HL-60 (cell line): ENCODE measurements at regions not wholly inside any gene's neighbourhood (a gene's known extent, or its start where the extent isn't known, plus 50 kb on each side); places are given as distances from the start of the nearest gene placed in this dataset.

Experiments
- DNase-seq, 2 experiments: peaks; one replicate each; pipeline ENCODE4 v3.0.0-alpha.2; 2010 to 2020; ENCODE audit warnings: low read depth in 1 of 2, low spot score in 1 of 2
- H3K27ac ChIP-seq: fragments of 250-450 bp; sonication (Bioruptor Pico); replicated peaks from 2 replicates; pipeline ENCODE4 v1.5.1; 2020; ENCODE audit warnings: mild to moderate bottlenecking, moderate library complexity
- H3K27me3 ChIP-seq: fragments of 250-450 bp; sonication (Bioruptor Pico); 2 replicates; pipeline ENCODE4 v1.5.1; 2021; ENCODE audit warnings: mild to moderate bottlenecking, moderate library complexity; ENCODE audit not compliant: insufficient read depth, poor library complexity, severe bottlenecking
- H3K4me3 ChIP-seq: replicated peaks from 2 replicates; pipeline ENCODE4 v1.5.1; 2011; ENCODE audit warnings: mild to moderate bottlenecking, control low read depth, low read length; ENCODE audit not compliant: insufficient read depth
- GABPA ChIP-seq: IDR thresholded peaks from 2 replicates; pipeline ENCODE4 v1.6.1; 2012; ENCODE audit warnings: low read depth
- POLR2AphosphoS5 ChIP-seq: IDR thresholded peaks from 2 replicates; pipeline ENCODE4 v1.6.1; 2012; ENCODE audit warnings: low read depth
- SPI1 ChIP-seq: IDR thresholded peaks from 2 replicates; pipeline ENCODE4 v1.6.1; 2012; ENCODE audit warnings: low read depth, mild to moderate bottlenecking, borderline replicate concordance
- TF ChIP-seq, protein P1 (sequence below): IDR thresholded peaks from one replicate; pipeline ENCODE4 v1.5.1; 2011; ENCODE audit warnings: low read length, control low read depth, inconsistent platforms; ENCODE audit not compliant: insufficient read depth
- TF ChIP-seq, protein P2 (sequence below): IDR thresholded peaks from 2 replicates; pipeline ENCODE4 v1.6.1; 2012; ENCODE audit warnings: low read depth; ENCODE audit not compliant: insufficient replicate concordance

DNA sequence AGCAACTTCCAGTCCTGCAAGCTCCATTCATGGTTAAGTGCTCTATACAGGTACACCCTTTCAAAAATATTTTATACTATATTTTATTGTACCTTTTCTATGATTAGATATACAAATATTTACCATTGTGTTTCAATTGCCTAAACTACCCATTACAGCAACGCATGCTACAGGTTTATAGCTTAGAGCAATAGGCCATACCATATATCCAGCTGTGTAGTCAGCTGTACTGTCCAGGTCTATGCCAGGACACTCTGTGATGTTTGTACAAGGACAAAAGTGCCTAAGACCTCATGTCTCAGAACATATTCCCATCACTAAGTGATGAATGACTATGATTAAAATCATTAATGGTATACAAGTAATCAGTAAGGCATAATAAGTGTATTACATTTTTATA lies 368.7 kb downstream of the CMPK2 start:
- Histone ChIP-seq H3K4me3 (no peak overlapping the region), H3K27me3 (no peaks in the 10 kb centered on the region), H3K27ac (no peak overlapping the region)
- no peak for DNase-seq
- TF ChIP-seq, protein P1, sequence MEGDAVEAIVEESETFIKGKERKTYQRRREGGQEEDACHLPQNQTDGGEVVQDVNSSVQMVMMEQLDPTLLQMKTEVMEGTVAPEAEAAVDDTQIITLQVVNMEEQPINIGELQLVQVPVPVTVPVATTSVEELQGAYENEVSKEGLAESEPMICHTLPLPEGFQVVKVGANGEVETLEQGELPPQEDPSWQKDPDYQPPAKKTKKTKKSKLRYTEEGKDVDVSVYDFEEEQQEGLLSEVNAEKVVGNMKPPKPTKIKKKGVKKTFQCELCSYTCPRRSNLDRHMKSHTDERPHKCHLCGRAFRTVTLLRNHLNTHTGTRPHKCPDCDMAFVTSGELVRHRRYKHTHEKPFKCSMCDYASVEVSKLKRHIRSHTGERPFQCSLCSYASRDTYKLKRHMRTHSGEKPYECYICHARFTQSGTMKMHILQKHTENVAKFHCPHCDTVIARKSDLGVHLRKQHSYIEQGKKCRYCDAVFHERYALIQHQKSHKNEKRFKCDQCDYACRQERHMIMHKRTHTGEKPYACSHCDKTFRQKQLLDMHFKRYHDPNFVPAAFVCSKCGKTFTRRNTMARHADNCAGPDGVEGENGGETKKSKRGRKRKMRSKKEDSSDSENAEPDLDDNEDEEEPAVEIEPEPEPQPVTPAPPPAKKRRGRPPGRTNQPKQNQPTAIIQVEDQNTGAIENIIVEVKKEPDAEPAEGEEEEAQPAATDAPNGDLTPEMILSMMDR: no peak
- TF ChIP-seq, protein P2, sequence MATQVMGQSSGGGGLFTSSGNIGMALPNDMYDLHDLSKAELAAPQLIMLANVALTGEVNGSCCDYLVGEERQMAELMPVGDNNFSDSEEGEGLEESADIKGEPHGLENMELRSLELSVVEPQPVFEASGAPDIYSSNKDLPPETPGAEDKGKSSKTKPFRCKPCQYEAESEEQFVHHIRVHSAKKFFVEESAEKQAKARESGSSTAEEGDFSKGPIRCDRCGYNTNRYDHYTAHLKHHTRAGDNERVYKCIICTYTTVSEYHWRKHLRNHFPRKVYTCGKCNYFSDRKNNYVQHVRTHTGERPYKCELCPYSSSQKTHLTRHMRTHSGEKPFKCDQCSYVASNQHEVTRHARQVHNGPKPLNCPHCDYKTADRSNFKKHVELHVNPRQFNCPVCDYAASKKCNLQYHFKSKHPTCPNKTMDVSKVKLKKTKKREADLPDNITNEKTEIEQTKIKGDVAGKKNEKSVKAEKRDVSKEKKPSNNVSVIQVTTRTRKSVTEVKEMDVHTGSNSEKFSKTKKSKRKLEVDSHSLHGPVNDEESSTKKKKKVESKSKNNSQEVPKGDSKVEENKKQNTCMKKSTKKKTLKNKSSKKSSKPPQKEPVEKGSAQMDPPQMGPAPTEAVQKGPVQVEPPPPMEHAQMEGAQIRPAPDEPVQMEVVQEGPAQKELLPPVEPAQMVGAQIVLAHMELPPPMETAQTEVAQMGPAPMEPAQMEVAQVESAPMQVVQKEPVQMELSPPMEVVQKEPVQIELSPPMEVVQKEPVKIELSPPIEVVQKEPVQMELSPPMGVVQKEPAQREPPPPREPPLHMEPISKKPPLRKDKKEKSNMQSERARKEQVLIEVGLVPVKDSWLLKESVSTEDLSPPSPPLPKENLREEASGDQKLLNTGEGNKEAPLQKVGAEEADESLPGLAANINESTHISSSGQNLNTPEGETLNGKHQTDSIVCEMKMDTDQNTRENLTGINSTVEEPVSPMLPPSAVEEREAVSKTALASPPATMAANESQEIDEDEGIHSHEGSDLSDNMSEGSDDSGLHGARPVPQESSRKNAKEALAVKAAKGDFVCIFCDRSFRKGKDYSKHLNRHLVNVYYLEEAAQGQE: no peak
- TF ChIP-seq GABPA: no peak

DNA sequence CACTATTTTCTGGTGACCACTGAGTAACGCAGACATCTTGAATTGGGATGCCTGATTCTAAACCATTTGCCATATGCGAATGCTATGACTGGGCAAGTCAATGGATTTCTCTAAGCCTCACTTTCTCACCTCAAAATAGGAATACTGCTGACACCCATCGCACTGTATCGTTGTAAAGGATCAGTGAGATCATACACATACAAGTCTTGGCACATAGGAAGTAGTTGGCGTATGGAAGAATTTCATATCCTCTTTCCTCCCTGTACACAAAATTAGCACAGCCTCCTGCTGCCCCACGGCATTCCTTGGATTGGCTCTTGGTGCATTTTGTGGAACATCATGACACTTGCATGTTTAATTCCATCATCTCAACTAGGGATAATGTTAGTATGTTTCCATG lies 366.9 kb downstream of the CMPK2 start:
- Histone ChIP-seq H3K27me3 (no peaks in the 10 kb centered on the region), H3K27ac (no peak overlapping the region), H3K4me3 (no peak overlapping the region)
- DNase-seq: no peak
- TF ChIP-seq, protein P2: no peak
- TF ChIP-seq POLR2AphosphoS5 (no peak), SPI1 (no peak)

DNA sequence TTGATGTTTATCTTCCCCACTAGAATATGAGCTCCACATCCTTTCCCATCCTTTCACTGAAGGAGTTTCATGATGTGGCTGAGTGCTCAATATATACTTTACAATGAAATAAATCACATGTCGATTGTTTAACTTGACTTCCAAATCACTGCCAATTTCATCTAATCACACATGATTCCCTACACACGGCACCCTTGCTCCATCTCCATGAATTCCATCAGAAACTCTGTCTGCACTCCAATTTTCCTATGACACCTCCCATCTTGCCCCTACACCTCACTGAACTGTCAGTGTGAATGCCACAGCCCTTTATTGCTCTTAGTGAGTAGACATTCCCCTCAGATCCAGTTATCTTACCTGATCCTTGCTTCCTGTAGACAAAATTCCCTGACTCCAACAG lies 366.0 kb downstream of the CMPK2 start:
- H3K27ac ChIP-seq: no peak overlapping the region
- TF ChIP-seq, protein P2: no peak
- TF ChIP-seq GABPA (no peak), POLR2AphosphoS5 (no peak), SPI1 (no peak)
- TF ChIP-seq, protein P1: no peak
- no peak overlapping the region for H3K4me3 ChIP-seq
- DNase-seq: no peak
- H3K27me3 ChIP-seq: no peaks in the 10 kb centered on the region

- TF ChIP-seq, protein P1: no peak
- TF ChIP-seq GABPA (no peak), POLR2AphosphoS5 (no peak), SPI1 (no peak)
- TF ChIP-seq, protein P2: no peak
Measured at GRCh38 chr2:6506361-6506794, 359.3 kb downstream of the CMPK2 start.

More at GRCh38 chr2:6506361-6506794, 359.3 kb downstream of the CMPK2 start:
- Histone ChIP-seq H3K4me3 (no peak overlapping the region), H3K27me3 (no peaks in the 10 kb centered on the region), H3K27ac (no peak overlapping the region)
- no peak for DNase-seq
